AG04449 (cell line): ENCODE measurements at regions not wholly inside any gene's neighbourhood (a gene's known extent, or its start where the extent isn't known, plus 50 kb on each side); places are given as distances from the start of the nearest gene placed in this dataset.
"Not testable (repeated sequence)": the region's sequence is repeated elsewhere in the genome, so short reads cannot be mapped to it uniquely, and the experiment has no call there.

ENCODE experiments used
- CTCF ChIA-PET: fragments of 350-600 bp; formaldehyde crosslinking; extraction: SDS; loops from one replicate; lab custom pipeline; 2021; ENCODE audit warnings: antibody characterized with exemption; lab: Yijun Ruan, JAX
- POLR2A ChIA-PET: fragments of 400-600, 350-600 bp; formaldehyde crosslinking; extraction: SDS; loops from one replicate; lab custom pipeline; 2020; ENCODE audit warnings: antibody characterized with exemption, inconsistent platforms; lab: Yijun Ruan, JAX
- DNase-seq: peaks from one replicate; pipeline ENCODE4 v3.0.0-alpha.2; 2010; ENCODE audit warnings: low read depth, low spot score
- H3K4me3 ChIP-seq: 2 replicates; pipeline ENCODE4 v1.5.1; 2011; ENCODE audit warnings: low read depth, mild to moderate bottlenecking, control low read depth, low read length
- TF ChIP-seq, protein P1 (sequence below): IDR thresholded peaks from one replicate; pipeline ENCODE4 v1.5.1; 2011; ENCODE audit warnings: mild to moderate bottlenecking, moderate library complexity, low read length, control low read depth, inconsistent platforms; ENCODE audit not compliant: insufficient read depth; ENCODE audit errors: missing control alignments

DNA sequence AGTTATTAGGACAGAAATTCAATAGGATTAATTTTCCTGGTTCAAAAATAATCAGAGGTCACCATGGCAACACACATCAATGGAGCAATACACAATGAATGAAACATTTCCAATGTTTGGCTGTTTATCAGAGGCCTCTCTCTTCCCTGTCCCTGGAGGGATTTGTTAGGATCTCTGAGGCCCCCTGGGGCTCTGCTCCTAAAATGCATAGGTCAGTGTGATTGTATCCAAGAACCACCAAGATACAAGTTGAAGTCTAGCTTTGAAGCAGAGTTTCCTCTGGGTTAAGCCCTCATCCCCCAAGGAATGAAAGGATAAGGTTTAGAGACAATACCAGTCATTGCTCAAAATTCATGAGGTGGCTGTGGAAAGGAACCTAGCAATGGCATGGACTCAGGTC, 561.2 kb upstream of the C16orf82 start:
- POLR2A ChIA-PET = no interaction called here
- CTCF ChIA-PET = no interaction called here
- TF ChIP-seq, protein P1, sequence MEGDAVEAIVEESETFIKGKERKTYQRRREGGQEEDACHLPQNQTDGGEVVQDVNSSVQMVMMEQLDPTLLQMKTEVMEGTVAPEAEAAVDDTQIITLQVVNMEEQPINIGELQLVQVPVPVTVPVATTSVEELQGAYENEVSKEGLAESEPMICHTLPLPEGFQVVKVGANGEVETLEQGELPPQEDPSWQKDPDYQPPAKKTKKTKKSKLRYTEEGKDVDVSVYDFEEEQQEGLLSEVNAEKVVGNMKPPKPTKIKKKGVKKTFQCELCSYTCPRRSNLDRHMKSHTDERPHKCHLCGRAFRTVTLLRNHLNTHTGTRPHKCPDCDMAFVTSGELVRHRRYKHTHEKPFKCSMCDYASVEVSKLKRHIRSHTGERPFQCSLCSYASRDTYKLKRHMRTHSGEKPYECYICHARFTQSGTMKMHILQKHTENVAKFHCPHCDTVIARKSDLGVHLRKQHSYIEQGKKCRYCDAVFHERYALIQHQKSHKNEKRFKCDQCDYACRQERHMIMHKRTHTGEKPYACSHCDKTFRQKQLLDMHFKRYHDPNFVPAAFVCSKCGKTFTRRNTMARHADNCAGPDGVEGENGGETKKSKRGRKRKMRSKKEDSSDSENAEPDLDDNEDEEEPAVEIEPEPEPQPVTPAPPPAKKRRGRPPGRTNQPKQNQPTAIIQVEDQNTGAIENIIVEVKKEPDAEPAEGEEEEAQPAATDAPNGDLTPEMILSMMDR = no peak
- H3K4me3 ChIP-seq = no peak overlapping the region
- DNase-seq = no peak

DNA sequence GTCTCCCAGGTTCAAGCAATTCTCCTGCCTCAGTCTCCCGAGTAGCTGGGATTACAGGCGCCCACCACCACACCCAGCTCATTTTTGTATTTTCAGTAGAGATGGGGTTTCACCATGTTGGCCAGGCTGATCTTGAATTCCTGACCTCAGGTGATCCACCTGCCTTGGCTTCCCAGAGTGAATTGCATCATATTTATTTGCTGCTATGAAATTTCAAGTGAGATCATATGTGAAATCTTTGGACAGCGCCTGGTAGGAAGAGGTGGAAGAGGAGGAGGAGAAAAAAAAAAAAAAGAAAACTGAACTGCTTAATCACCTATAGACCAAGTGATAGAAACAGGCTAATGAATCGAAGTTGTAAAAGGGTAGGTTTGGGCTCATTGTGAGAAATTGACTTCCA, 557.8 kb upstream of the C16orf82 start:
- POLR2A ChIA-PET, DNase-seq, H3K4me3 ChIP-seq, CTCF ChIA-PET: not testable (repeated sequence)

DNA sequence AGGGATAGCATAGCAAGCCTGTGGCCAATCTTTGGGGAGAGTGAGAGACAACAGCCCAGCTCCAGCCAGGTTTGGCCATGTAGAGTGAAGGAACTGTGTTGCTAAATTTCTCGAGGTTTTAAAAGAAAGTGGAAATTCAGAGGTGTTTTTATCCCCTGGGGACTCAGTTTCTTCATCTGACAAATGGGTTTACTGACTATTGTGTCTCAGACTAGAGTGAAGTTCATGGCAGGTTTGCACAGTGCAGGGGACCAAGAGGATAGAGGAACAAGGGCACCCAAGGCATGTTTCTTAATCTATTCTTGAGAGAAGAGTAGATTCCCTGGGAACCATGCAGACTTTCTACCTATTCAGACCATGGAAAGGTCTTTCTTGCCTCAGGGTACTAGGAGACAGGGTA, 555.8 kb upstream of the C16orf82 start:
- ChIA-PET CTCF (no interaction called here), POLR2A (no interaction called here)
- DNase-seq = no peak
- no peak overlapping the region for H3K4me3 ChIP-seq
- TF ChIP-seq, protein P1 = no peak

DNA sequence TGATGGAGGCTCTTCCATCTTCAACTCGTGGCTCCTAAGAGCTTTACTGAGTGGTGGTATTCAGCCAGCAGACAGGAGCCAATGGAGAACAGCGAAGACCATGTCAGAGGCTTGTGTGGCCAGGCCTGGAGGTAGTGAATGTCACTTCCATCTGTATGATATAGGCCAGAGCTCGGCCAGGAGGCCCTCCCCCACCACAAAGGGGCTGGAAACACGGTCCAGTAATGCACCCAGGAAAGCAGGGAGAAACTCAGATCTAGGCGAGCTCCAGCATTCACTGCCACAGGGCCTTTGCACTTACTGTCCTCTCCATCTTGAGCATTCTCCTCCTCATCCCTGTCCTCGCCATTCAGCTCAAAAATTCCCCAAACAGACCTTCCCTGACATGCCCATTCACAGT, 555.3 kb upstream of the C16orf82 start:
- H3K4me3 ChIP-seq = no peak overlapping the region
- POLR2A ChIA-PET = no interaction called here
- no peak for DNase-seq
- TF ChIP-seq, protein P1 = no peak
- CTCF ChIA-PET = no interaction called here

DNA sequence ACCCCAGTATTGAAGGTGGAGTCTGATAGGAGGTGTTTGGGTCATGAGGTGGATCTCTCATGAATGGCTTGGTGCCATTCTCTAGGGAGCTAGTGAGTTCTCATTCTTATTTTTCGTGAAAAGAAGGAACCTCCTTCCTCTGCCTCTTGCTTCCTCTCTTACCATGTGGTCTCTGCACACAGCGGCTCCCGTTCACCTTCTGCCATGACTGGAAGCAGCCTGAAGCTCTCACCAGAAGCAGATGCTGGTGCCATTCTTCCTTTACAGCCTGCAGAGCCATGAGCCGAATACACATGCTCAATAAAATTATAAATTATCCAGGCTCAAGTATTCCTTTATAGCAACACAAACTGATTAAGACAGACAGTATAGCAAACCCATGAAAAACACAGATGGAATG, 545.1 kb upstream of the C16orf82 start:
- no peak overlapping the region for H3K4me3 ChIP-seq
- ChIA-PET POLR2A (no interaction called here), CTCF (no interaction called here)
- no peak for DNase-seq
- TF ChIP-seq, protein P1 = no peak

DNA sequence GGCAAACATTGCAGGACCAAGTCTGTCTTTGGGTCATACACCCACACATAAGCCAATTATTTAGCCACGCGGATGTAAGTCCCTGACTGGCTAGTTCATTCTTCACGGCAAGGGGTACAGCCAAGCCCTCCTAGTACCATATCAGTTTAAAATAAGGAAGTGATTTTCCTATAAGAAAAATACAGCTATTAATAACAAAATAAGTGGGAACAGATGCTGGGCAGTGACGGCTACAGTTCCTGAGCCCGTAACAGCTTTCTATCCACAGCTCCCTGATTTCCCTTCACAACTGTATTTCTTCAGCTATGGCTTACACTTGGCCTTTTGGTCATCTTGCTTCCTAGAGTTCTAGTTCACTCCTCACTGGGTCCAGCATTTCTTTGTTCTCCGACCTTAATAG, 542.4 kb upstream of the C16orf82 start:
- POLR2A ChIA-PET = no interaction called here
- no peak overlapping the region for H3K4me3 ChIP-seq
- no peak for DNase-seq
- CTCF ChIA-PET = no interaction called here
- TF ChIP-seq, protein P1 = no peak

DNA sequence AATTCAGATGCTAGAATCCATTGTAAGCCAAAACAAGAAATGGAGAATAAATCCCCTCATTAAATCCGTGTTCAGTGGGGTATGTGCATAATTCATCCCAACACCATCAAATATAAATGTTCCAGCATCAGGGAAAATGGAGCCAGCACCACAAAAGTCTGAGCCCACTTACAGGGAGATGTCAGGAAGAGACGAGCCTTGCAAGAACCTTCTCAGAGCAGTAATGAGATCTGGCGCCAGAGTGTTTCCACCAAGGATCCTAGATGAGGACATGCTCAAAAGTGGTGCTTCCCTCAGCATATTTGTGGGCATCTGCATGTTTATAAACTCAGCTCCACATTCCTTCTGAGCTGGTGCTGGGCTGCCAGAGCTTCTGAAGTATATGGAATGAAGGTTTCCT, 541.9 kb upstream of the C16orf82 start:
- H3K4me3 ChIP-seq = no peak overlapping the region
- TF ChIP-seq, protein P1 = no peak
- POLR2A ChIA-PET = no interaction called here
- CTCF ChIA-PET = no interaction called here
- no peak for DNase-seq
